Gastroesophageal sphincter (tissue), 4 donors: ENCODE measurements at regions not wholly inside any gene's neighbourhood (a gene's known extent, or its start where the extent isn't known, plus 50 kb on each side); places are given as distances from the start of the nearest gene placed in this dataset.
"Not testable (repeated sequence)": the region's sequence is repeated elsewhere in the genome, so short reads cannot be mapped to it uniquely, and the experiment has no call there.

Experiments used
- ATAC-seq: fragments of 150-250 bp; one replicate; pipeline ENCODE4 v1.9.1; 2016; ENCODE audit warnings: mild to moderate bottlenecking, moderate library complexity
- H3K27ac ChIP-seq, 4 donors: fragments of 200-600 bp; sonication (generic) in 3 of 4; 1 replicate in 3 of 4; 2 replicates in 1 of 4; pipeline ENCODE4 v1.5.1; 2016 to 2019
- H3K27me3 ChIP-seq: fragments of 200-600 bp; sonication (generic); one replicate; pipeline ENCODE4 v1.5.1; 2019
- H3K36me3 ChIP-seq, 2 donors: fragments of 200-600 bp; sonication (generic); one replicate each; pipeline ENCODE4 v1.5.1; 2019; ENCODE audit warnings: control low read depth in 1 of 2
- H3K4me1 ChIP-seq, 3 donors: fragments of 200-600 bp; sonication (generic); 1 replicate in 2 of 3; 2 replicates in 1 of 3; pipeline ENCODE4 v1.5.1; 2016 to 2019; ENCODE audit warnings: control low read depth in 2 of 3
- H3K4me3 ChIP-seq, 2 donors: fragments of 200-600 bp; sonication (generic); one replicate each; pipeline ENCODE4 v1.5.1; 2019; ENCODE audit warnings: mild to moderate bottlenecking in 1 of 2, moderate library complexity in 1 of 2
- H3K9me3 ChIP-seq, 3 donors: fragments of 200-600 bp; sonication (generic); one replicate each; pipeline ENCODE4 v1.5.1; 2017 to 2019; ENCODE audit warnings: control low read depth in 2 of 3
- EP300 ChIP-seq: sonication (generic); formaldehyde crosslinking; IDR thresholded peaks from one replicate; pipeline ENCODE4 v1.6.1; 2017; ENCODE audit warnings: antibody characterized with exemption, mild to moderate bottlenecking
- POLR2A ChIP-seq, 2 donors: fragments of 450-650 bp; IDR thresholded peaks; one replicate each; pipeline ENCODE4 v1.6.1; 2017; ENCODE audit warnings: antibody characterized with exemption in 2 of 2, mild to moderate bottlenecking in 2 of 2, moderate library complexity in 1 of 2
- POLR2AphosphoS5 ChIP-seq: sonication (generic); formaldehyde crosslinking; IDR thresholded peaks from one replicate; pipeline ENCODE4 v1.6.1; 2017; ENCODE audit warnings: antibody characterized with exemption
- WGBS, 2 donors: methylation state at CpG; one replicate each; pipeline ENCODE4 v1.1.5; 2018; ENCODE audit warnings: low coverage in 1 of 2; 5-methylcytosine and 5-hydroxymethylcytosine counted together
- TF ChIP-seq, protein P1 (sequence below), 4 experiments: fragments of 200-600 bp in 2 of 4; fragments of 450-650 bp in 2 of 4; sonication (generic) in 1 of 4; IDR thresholded peaks; one replicate each; pipeline ENCODE4 v1.5.1; 2017 to 2019; ENCODE audit warnings: antibody characterized with exemption in 4 of 4, mild to moderate bottlenecking in 2 of 4, moderate library complexity in 2 of 4

DNA sequence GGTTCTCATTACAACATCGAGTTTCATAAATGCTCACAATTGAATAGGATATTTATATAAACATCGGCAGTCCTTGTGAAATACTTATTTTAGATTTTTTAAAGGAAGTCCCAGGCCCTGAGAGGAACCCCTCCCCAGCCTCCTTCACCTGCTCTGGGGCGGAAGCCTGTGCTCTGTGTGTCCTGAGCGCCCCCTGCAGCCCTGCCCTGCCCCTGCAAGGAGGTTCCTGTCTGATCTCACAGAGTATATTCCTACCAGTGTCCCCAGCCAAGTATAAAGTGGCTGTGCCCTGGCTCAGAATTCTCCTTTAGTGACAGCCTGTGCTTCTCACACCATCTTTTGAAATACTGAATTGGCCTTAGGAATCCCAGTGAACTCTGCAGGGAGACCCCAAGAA lies 659.5 kb downstream of the TMEM121 start:
- 38 to 42% methylated on average over 4 of the region's 4 CpGs for WGBS, 2 donors
- ATAC-seq = no peak
- peaks cover 45% of the 10 kb centered on the region for H3K27me3 ChIP-seq
- no peaks in the 10 kb centered on the region for H3K4me1 ChIP-seq
- TF ChIP-seq POLR2A (IDR thresholded peaks at IDR 0.05) = no peak
- no peak for TF ChIP-seq EP300
- no peaks in the 10 kb centered on the region for H3K36me3 ChIP-seq
- no peak overlapping the region for H3K27ac ChIP-seq
- no peaks in the 10 kb centered on the region for H3K9me3 ChIP-seq
- H3K4me3 ChIP-seq = no peak overlapping the region

DNA sequence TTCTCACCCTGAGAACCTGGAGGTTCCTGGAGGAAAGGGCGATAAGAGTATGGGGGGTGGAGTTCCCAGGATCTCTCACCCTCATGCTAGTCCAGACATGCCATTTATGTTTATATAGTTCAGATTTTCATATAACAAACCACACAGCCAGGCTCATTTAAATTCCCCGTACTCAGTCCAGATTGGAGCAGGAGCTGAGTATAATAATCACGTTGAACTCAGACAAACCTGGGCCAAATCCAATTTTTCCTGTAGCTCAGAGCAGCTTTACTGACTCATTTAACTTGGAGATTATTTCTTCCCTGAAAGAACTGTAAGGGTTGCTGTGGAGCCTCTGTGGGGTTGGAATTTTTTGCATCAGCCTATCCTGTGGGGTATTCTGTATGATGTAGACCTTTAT lies 660.8 kb downstream of the TMEM121 start:
- WGBS, 2 donors = 25 to 51% methylated on average over 3 of the region's 3 CpGs
- no peaks in the 10 kb centered on the region for H3K4me1 ChIP-seq
- no peak overlapping the region for H3K4me3 ChIP-seq
- TF ChIP-seq, protein P1, sequence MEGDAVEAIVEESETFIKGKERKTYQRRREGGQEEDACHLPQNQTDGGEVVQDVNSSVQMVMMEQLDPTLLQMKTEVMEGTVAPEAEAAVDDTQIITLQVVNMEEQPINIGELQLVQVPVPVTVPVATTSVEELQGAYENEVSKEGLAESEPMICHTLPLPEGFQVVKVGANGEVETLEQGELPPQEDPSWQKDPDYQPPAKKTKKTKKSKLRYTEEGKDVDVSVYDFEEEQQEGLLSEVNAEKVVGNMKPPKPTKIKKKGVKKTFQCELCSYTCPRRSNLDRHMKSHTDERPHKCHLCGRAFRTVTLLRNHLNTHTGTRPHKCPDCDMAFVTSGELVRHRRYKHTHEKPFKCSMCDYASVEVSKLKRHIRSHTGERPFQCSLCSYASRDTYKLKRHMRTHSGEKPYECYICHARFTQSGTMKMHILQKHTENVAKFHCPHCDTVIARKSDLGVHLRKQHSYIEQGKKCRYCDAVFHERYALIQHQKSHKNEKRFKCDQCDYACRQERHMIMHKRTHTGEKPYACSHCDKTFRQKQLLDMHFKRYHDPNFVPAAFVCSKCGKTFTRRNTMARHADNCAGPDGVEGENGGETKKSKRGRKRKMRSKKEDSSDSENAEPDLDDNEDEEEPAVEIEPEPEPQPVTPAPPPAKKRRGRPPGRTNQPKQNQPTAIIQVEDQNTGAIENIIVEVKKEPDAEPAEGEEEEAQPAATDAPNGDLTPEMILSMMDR (IDR thresholded peaks at IDR 0.05) = no peak
- ATAC-seq = no peak
- no peaks in the 10 kb centered on the region for H3K36me3 ChIP-seq
- H3K27me3 ChIP-seq = peaks cover 38% of the 10 kb centered on the region
- no peak overlapping the region for H3K27ac ChIP-seq
- no peaks in the 10 kb centered on the region for H3K9me3 ChIP-seq

DNA sequence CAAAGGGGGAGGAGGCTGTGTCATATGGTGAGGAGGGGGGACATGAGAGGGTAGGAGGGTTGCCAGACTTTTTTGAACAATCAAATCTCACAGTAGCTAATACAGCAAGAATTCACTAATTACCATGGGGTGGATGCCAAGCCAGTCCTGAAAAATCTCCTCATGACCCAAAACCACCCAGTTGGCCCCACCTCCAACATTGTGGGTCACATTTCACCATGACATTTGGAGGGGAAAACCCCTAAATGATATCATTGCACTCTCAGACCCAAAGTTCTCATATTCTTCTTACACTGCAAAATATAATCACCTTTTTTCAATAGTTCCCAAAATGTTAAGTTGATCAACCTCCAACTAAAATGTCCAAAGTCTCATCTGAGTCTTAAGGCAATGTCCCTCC lies 666.3 kb downstream of the TMEM121 start:
- ATAC-seq, H3K9me3 ChIP-seq, H3K4me3 ChIP-seq, H3K27ac ChIP-seq, H3K4me1 ChIP-seq, H3K36me3 ChIP-seq: not testable (repeated sequence)
- peaks cover 36% of the 10 kb centered on the region for H3K27me3 ChIP-seq

DNA sequence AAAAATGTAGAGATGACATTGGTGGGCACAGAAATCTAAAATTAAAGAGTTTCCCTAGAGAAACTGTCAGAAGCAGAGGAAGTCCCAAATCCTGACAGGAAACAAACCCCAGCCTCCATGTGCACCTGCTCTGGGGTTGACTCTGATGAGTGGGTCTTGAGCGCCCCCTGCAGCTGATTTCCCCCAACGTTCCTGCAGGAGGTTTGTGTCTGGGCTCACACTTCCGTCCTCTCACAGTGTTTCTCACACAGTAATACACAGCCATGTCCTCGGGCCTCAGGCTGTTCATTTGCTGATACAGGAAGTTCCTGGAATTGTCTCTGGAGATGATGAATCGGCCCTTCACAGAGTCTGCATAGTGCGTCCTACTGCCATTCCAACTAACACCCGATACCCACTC lies 670.1 kb downstream of the TMEM121 start:
- 55% methylated on average over 5 of the region's 7 CpGs; no CpG with 5 or more reads in 1 of the 2 donors for WGBS, 2 donors
- not testable (repeated sequence) for H3K27ac ChIP-seq, ATAC-seq, H3K4me1 ChIP-seq, H3K4me3 ChIP-seq, H3K36me3 ChIP-seq, H3K9me3 ChIP-seq
- H3K27me3 ChIP-seq = peaks cover 32% of the 10 kb centered on the region

DNA sequence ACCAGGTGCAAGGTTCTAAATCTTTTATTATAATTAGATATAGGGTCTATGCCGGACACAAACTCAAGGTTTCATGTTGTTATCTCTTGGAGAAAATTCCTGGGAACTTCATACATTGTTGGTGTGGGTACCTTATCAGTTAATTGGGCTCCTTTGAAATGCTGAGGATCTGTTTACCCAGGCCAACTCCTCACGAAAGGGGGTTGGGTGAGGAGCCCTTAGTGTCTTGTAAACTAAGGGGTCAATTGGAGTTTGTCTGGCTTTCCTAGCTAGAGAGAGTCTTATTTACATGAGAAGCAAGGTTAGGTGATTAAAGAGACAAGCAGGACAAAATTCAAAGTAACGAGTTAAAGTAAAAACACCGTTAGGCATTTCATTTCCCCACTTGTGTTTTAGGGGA lies 670.9 kb downstream of the TMEM121 start:
- 55 to 69% methylated on average over 4 of the region's 4 CpGs for WGBS, 2 donors
- H3K9me3 ChIP-seq, H3K4me1 ChIP-seq, H3K4me3 ChIP-seq, H3K36me3 ChIP-seq, ATAC-seq, H3K27ac ChIP-seq: not testable (repeated sequence)
- peaks cover 31% of the 10 kb centered on the region for H3K27me3 ChIP-seq

DNA sequence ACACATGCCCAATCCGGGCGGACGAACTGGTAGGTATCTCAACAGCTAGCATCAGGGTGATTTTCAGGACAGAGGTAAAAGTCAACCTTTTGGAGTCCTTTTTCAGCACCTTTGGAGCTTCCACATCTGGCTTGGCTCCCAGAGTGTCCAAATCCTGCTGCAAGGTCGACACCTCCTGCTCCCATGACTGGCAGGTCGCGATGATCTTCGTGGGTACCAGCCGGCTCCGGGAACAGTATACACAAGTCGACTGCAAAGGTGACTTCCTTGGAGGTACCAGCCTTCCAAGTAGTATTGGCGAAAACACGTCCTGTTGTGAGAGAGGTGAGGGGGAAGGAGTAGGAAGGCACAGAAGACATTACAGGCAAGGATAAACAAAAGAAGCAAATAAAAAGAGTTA lies 672.7 kb downstream of the TMEM121 start:
- 68 to 100% methylated on average over 3 to 5 of the region's 12 CpGs for WGBS, 2 donors
- Histone ChIP-seq H3K36me3 (no peaks in the 10 kb centered on the region), H3K27ac (no peak overlapping the region), H3K4me3 (no peak overlapping the region), H3K9me3 (no peaks in the 10 kb centered on the region), H3K27me3 (peaks cover 36% of the 10 kb centered on the region), H3K4me1 (no peaks in the 10 kb centered on the region)
- no peak for ATAC-seq
- no peak for TF ChIP-seq EP300
- TF ChIP-seq, protein P1 (IDR thresholded peaks at IDR 0.05) = no peak
- no peak for TF ChIP-seq POLR2AphosphoS5
- no peak for TF ChIP-seq POLR2A (IDR thresholded peaks at IDR 0.05)

DNA sequence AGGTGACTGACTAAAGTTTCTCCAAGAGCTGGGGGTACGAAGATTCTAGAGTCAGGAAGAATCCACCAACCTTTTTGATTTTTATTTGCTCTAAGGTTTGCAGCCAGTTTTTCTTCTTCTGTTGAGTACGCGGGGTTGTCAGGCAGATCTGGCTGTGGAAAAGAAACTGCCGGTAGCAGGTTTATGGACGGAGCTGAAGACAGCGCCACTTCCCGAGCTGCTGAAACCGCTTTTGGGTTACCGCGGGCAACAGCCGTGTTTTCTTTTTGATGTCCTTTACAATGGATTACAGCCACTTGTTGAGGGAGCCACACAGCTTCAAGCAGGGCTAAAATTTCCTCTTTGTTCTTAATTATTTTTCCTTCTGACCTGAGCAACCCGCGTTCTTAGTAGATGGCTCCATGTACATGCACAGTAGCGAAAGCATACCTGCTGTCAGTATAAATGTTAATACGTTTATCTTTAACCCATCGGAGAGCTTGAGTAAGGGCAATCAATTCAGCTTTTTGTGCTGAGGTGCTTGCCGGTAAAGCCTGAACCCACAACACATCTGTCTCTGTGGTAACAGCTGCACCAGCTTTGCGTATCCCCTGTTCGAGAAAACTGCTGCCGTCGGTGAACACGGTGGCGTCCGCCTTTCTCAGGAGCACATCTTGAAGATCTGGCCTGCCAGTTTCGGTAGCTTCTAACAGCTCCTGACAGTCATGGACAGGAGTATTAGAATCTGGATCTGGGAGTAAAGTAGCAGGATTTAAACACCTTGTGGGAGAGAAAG lies 674.3 kb downstream of the TMEM121 start:
- Histone ChIP-seq H3K4me1 (no peaks in the 10 kb centered on the region), H3K36me3 (no peaks in the 10 kb centered on the region), H3K27ac (no peak overlapping the region), H3K4me3 (no peak overlapping the region), H3K27me3 (peaks cover 38% of the 10 kb centered on the region), H3K9me3 (no peaks in the 10 kb centered on the region)
- TF ChIP-seq, protein P1 (IDR thresholded peaks at IDR 0.05) = no peak
- TF ChIP-seq POLR2A (IDR thresholded peaks at IDR 0.05) (no peak), EP300 (no peak), POLR2AphosphoS5 (no peak)
- 88 to 89% methylated on average over 20 to 22 of the region's 25 CpGs for WGBS, 2 donors
- no peak for ATAC-seq
